KMS-11 (cell line): ENCODE measurements at regions not wholly inside any gene's neighbourhood (a gene's known extent, or its start where the extent isn't known, plus 50 kb on each side); places are given as distances from the start of the nearest gene placed in this dataset.

Experiments used
- H2AFZ ChIP-seq: fragments of 200-600 bp; sonication (generic); 2 replicates; pipeline ENCODE4 v1.6.1; 2016; ENCODE audit warnings: antibody characterized with exemption, mixed run types, low read depth
- H3K27ac ChIP-seq: fragments of 200-600 bp; sonication (generic); 2 replicates; pipeline ENCODE4 v1.6.1; 2016; ENCODE audit warnings: mild to moderate bottlenecking, mixed run types
- H3K27me3 ChIP-seq: fragments of 200-600 bp; sonication (generic); 2 replicates; pipeline ENCODE4 v1.6.1; 2017; ENCODE audit warnings: mild to moderate bottlenecking, low read depth, mixed run types, moderate library complexity; ENCODE audit not compliant: insufficient read depth
- H3K36me3 ChIP-seq: fragments of 200-600 bp; sonication (generic); 2 replicates; pipeline ENCODE4 v1.6.1; 2017; ENCODE audit warnings: mild to moderate bottlenecking, mixed run types; ENCODE audit not compliant: insufficient read depth
- H3K4me1 ChIP-seq: fragments of 200-600 bp; sonication (generic); 2 replicates; pipeline ENCODE4 v1.6.1; 2016; ENCODE audit warnings: mild to moderate bottlenecking, low read depth, mixed run types; ENCODE audit not compliant: poor library complexity, severe bottlenecking
- H3K4me2 ChIP-seq: fragments of 200-600 bp; sonication (generic); 2 replicates; pipeline ENCODE4 v1.7.0; 2016; ENCODE audit warnings: mild to moderate bottlenecking, mixed run types
- H3K4me3 ChIP-seq: fragments of 200-600 bp; sonication (generic); IDR thresholded peaks from 2 replicates; pipeline ENCODE4 v1.6.1; 2017; ENCODE audit warnings: low read depth, low read length, mixed read lengths; ENCODE audit not compliant: insufficient read depth
- H3K79me2 ChIP-seq: fragments of 200-600 bp; sonication (generic); 2 replicates; pipeline ENCODE4 v1.6.1; 2016; ENCODE audit warnings: low read depth, mixed run types; ENCODE audit not compliant: insufficient read depth
- H3K9ac ChIP-seq: fragments of 200-600 bp; sonication (generic); 2 replicates; pipeline ENCODE4 v1.6.1; 2016; ENCODE audit warnings: mild to moderate bottlenecking, mixed run types
- H4K20me1 ChIP-seq: fragments of 200-600 bp; sonication (generic); 2 replicates; pipeline ENCODE4 v1.6.1; 2016; ENCODE audit warnings: mild to moderate bottlenecking, mixed run types; ENCODE audit not compliant: insufficient read depth
- CTCF ChIP-seq: fragments of 200-600 bp; sonication (generic); conservative IDR thresholded peaks from 2 replicates; pipeline ENCODE4 v1.6.1; 2017; ENCODE audit warnings: low read depth, mild to moderate bottlenecking, antibody characterized with exemption, low read length, moderate library complexity, mixed read lengths

GRCh38 chr2:221189431-221190067, 382.6 kb downstream of the EPHA4 start:
- H3K79me2 ChIP-seq: no peaks in the 10 kb centered on the region
- no peaks in the 10 kb centered on the region for H3K4me1 ChIP-seq
- H3K9ac ChIP-seq: no peak overlapping the region
- no peak overlapping the region for H3K4me2 ChIP-seq
- H3K27ac ChIP-seq: no peak overlapping the region
- H3K27me3 ChIP-seq: no peaks in the 10 kb centered on the region
- TF ChIP-seq CTCF: no peak
- H2AFZ ChIP-seq: no peak overlapping the region
- no peaks in the 10 kb centered on the region for H4K20me1 ChIP-seq
- no peaks in the 10 kb centered on the region for H3K36me3 ChIP-seq
- H3K4me3 ChIP-seq: no peak overlapping the region

- Histone ChIP-seq H3K79me2 (no peaks in the 10 kb centered on the region), H3K4me1 (no peaks in the 10 kb centered on the region), H3K27me3 (no peaks in the 10 kb centered on the region), H4K20me1 (no peaks in the 10 kb centered on the region), H3K9ac (no peak overlapping the region), H3K4me3 (no peak overlapping the region), H3K4me2 (no peak overlapping the region), H3K27ac (no peak overlapping the region), H3K36me3 (no peaks in the 10 kb centered on the region), H2AFZ (no peak overlapping the region)
- no peak for TF ChIP-seq CTCF
Observed at GRCh38 chr2:221195829-221196228, 376.3 kb downstream of the EPHA4 start.

GRCh38 chr2:221197225-221197856, 374.8 kb downstream of the EPHA4 start:
- H3K4me2 ChIP-seq: no peak overlapping the region

GRCh38 chr2:221198309-221198708, 373.8 kb downstream of the EPHA4 start:
- no peak overlapping the region for H2AFZ ChIP-seq
- no peaks in the 10 kb centered on the region for H3K27me3 ChIP-seq
- no peaks in the 10 kb centered on the region for H4K20me1 ChIP-seq
- no peak overlapping the region for H3K4me3 ChIP-seq
- no peak overlapping the region for H3K4me2 ChIP-seq
- H3K4me1 ChIP-seq: no peaks in the 10 kb centered on the region
- no peak for TF ChIP-seq CTCF
- no peak overlapping the region for H3K9ac ChIP-seq
- H3K79me2 ChIP-seq: no peaks in the 10 kb centered on the region
- H3K36me3 ChIP-seq: no peaks in the 10 kb centered on the region
- H3K27ac ChIP-seq: no peak overlapping the region

More at GRCh38 chr2:221197225-221197856, 374.8 kb downstream of the EPHA4 start:
- no peak for TF ChIP-seq CTCF
- Histone ChIP-seq H3K27me3 (no peaks in the 10 kb centered on the region), H3K9ac (no peak overlapping the region), H4K20me1 (no peaks in the 10 kb centered on the region), H2AFZ (no peak overlapping the region), H3K27ac (no peak overlapping the region), H3K4me1 (no peaks in the 10 kb centered on the region), H3K4me3 (no peak overlapping the region), H3K79me2 (no peaks in the 10 kb centered on the region), H3K36me3 (no peaks in the 10 kb centered on the region)
